Astrocyte (in vitro differentiated cells and primary cell): ENCODE measurements at regions not wholly inside any gene's neighbourhood (a gene's known extent, or its start where the extent isn't known, plus 50 kb on each side); places are given as distances from the start of the nearest gene placed in this dataset.
A peak's percentile ranks its signal among the peaks of the same experiment; 100 is the strongest.

Experiments used
- DNase-seq: peaks from one replicate; pipeline ENCODE4 v3.0.0-alpha.2; 2010; ENCODE audit warnings: low read depth
- FAIRE-seq: peaks from 2 replicates; lab custom pipeline; 2011; peaks lifted over from hg19 to GRCh38; lab: Jason Lieb, UNC
- H2AFZ ChIP-seq: 2 replicates; pipeline ENCODE4 v1.6.0; 2012; ENCODE audit warnings: low read depth, low read length, inconsistent platforms
- H3K27ac ChIP-seq: 2 replicates; pipeline ENCODE4 v1.5.1; 2011; ENCODE audit warnings: low read depth, low read length, inconsistent platforms
- H3K27me3 ChIP-seq: 2 replicates; pipeline ENCODE4 v1.6.0; 2011; ENCODE audit warnings: low read length, inconsistent platforms; ENCODE audit not compliant: insufficient read depth
- H3K36me3 ChIP-seq: 2 replicates; pipeline ENCODE4 v1.5.1; 2011; ENCODE audit warnings: low read length, inconsistent platforms; ENCODE audit not compliant: insufficient read depth
- H3K4me1 ChIP-seq: 2 replicates; pipeline ENCODE4 v1.5.1; 2011; ENCODE audit warnings: low read length, inconsistent platforms; ENCODE audit not compliant: insufficient read depth
- H3K4me2 ChIP-seq: 2 replicates; pipeline ENCODE4 v1.6.0; 2012; ENCODE audit warnings: low read length, inconsistent platforms
- H3K4me3 ChIP-seq: 2 replicates; pipeline ENCODE4 v1.5.1; 2011; ENCODE audit warnings: low read depth, mild to moderate bottlenecking, low read length, inconsistent platforms; ENCODE audit not compliant: insufficient read depth
- H3K79me2 ChIP-seq: 2 replicates; pipeline ENCODE4 v1.6.0; 2012; ENCODE audit warnings: mild to moderate bottlenecking, low read length, inconsistent platforms; ENCODE audit not compliant: insufficient read depth
- H3K9ac ChIP-seq: 2 replicates; pipeline ENCODE4 v1.6.0; 2012; ENCODE audit warnings: mild to moderate bottlenecking, low read length, inconsistent platforms
- H3K9me3 ChIP-seq: 2 replicates; pipeline ENCODE4 v1.5.1; 2012; ENCODE audit warnings: low read depth, mild to moderate bottlenecking, low read length, inconsistent platforms; ENCODE audit not compliant: insufficient read depth
- H4K20me1 ChIP-seq: 2 replicates; pipeline ENCODE4 v1.6.0; 2012; ENCODE audit warnings: low read length, inconsistent platforms; ENCODE audit not compliant: insufficient read depth
- H3K27ac Mint-ChIP-seq: one replicate; pipeline ENCODE4 v1.8.0; 2021; ENCODE audit warnings: mild to moderate bottlenecking, mixed read lengths; ENCODE audit not compliant: unreplicated experiment
- H3K27me3 Mint-ChIP-seq: one replicate; pipeline ENCODE4 v1.8.0; 2021; ENCODE audit warnings: low read depth, mixed read lengths; ENCODE audit not compliant: unreplicated experiment
- H3K36me3 Mint-ChIP-seq: one replicate; pipeline ENCODE4 v1.8.0; 2021; ENCODE audit warnings: low read depth, mixed read lengths; ENCODE audit not compliant: unreplicated experiment
- H3K4me1 Mint-ChIP-seq: one replicate; pipeline ENCODE4 v1.8.0; 2021; ENCODE audit warnings: low read depth, mixed read lengths; ENCODE audit not compliant: unreplicated experiment
- H3K4me3 Mint-ChIP-seq: one replicate; pipeline ENCODE4 v1.8.0; 2021; ENCODE audit warnings: mild to moderate bottlenecking, moderate library complexity, mixed read lengths; ENCODE audit not compliant: unreplicated experiment
- H3K9me3 Mint-ChIP-seq: one replicate; pipeline ENCODE4 v1.8.0; 2021; ENCODE audit warnings: mild to moderate bottlenecking, mixed read lengths; ENCODE audit not compliant: unreplicated experiment
- CTCF ChIP-seq: IDR thresholded peaks from 2 replicates; pipeline ENCODE4 v1.5.1; 2011; ENCODE audit warnings: low read depth, mild to moderate bottlenecking, inconsistent platforms, low read length, moderate library complexity; ENCODE audit not compliant: insufficient read depth
- EZH2 ChIP-seq: IDR thresholded peaks from 2 replicates; pipeline ENCODE4 v1.6.1; 2012; ENCODE audit warnings: mild to moderate bottlenecking, low read length, inconsistent platforms; ENCODE audit not compliant: insufficient read depth

GRCh38 chr4:71133491-71133890 is 140.0 kb downstream of the DCK start:
- no peaks in the 10 kb centered on the region for H3K36me3 Mint-ChIP-seq
- no peak for TF ChIP-seq EZH2
- no peak for TF ChIP-seq CTCF

DNA sequence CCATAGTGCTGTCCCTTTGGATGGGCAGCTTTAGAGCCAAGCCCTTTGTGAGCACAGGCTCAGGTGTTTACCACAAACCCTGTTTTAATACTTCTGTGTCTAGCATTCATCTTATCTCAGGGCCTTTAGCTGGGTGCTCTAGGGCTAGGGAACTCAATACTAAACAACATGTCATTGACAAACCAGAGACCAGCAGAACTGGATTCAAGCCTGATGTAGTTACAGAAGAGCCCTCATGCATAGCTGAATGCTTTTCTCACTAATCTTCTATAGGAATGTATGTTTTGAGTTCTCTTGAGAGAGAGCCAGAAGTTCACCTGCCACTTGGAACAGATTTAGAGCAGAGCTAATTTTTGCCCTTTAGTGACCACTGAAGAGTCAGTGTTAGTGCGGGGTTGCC is 142.6 kb downstream of the DCK start:
- H3K4me3 Mint-ChIP-seq = no peak overlapping the region
- FAIRE-seq = no peak
- H3K27ac Mint-ChIP-seq = no peak overlapping the region
- Histone ChIP-seq H3K4me3 (no peak overlapping the region), H2AFZ (no peak overlapping the region), H4K20me1 (no peaks in the 10 kb centered on the region), H3K27me3 (no peaks in the 10 kb centered on the region), H3K36me3 (no peaks in the 10 kb centered on the region), H3K79me2 (no peaks in the 10 kb centered on the region), H3K4me2 (no peak overlapping the region), H3K9ac (no peak overlapping the region), H3K27ac (no peak overlapping the region), H3K9me3 (no peaks in the 10 kb centered on the region), H3K4me1 (peaks cover 12% of the 10 kb centered on the region)
- TF ChIP-seq EZH2 = no peak
- H3K9me3 Mint-ChIP-seq = no peaks in the 10 kb centered on the region
- H3K27me3 Mint-ChIP-seq = no peaks in the 10 kb centered on the region
- DNase-seq = no peak
- peaks cover under 1% of the 10 kb centered on the region for H3K4me1 Mint-ChIP-seq
- H3K36me3 Mint-ChIP-seq = no peaks in the 10 kb centered on the region

More at GRCh38 chr4:71133491-71133890, 140.0 kb downstream of the DCK start:
- no peak overlapping the region for H3K27ac ChIP-seq
- no peaks in the 10 kb centered on the region for H4K20me1 ChIP-seq
- peaks cover 6% of the 10 kb centered on the region for H3K4me1 Mint-ChIP-seq
- no peak overlapping the region for H3K9ac ChIP-seq
- no peaks in the 10 kb centered on the region for H3K27me3 Mint-ChIP-seq
- H3K4me3 ChIP-seq = no peak overlapping the region
- no peaks in the 10 kb centered on the region for H3K9me3 ChIP-seq
- H3K4me2 ChIP-seq = peak overlapping the region; percentile 16
- H3K79me2 ChIP-seq = no peaks in the 10 kb centered on the region
- H2AFZ ChIP-seq = peak overlapping the region; percentile 43
- H3K36me3 ChIP-seq = no peaks in the 10 kb centered on the region
- no peaks in the 10 kb centered on the region for H3K9me3 Mint-ChIP-seq
- no peaks in the 10 kb centered on the region for H3K27me3 ChIP-seq
- DNase-seq = peak; percentile 35
- no peak overlapping the region for H3K4me3 Mint-ChIP-seq
- FAIRE-seq = peak; percentile 5
- peaks cover 19% of the 10 kb centered on the region for H3K4me1 ChIP-seq
- H3K27ac Mint-ChIP-seq = no peak overlapping the region

- Histone ChIP-seq H3K27ac (no peak overlapping the region), H3K79me2 (no peaks in the 10 kb centered on the region), H3K4me1 (peaks cover 4% of the 10 kb centered on the region), H3K27me3 (no peaks in the 10 kb centered on the region), H4K20me1 (no peaks in the 10 kb centered on the region), H3K4me2 (no peak overlapping the region), H3K36me3 (no peaks in the 10 kb centered on the region), H3K9me3 (no peaks in the 10 kb centered on the region), H3K9ac (no peak overlapping the region), H3K4me3 (no peak overlapping the region), H2AFZ (no peak overlapping the region)
- Mint-ChIP-seq H3K4me1 (no peaks in the 10 kb centered on the region), H3K36me3 (no peaks in the 10 kb centered on the region), H3K27ac (no peak overlapping the region), H3K9me3 (no peaks in the 10 kb centered on the region), H3K27me3 (peaks cover 3% of the 10 kb centered on the region), H3K4me3 (no peak overlapping the region)
- FAIRE-seq = no peak
- TF ChIP-seq EZH2 (no peak), CTCF (no peak)
- DNase-seq = no peak
Observed at GRCh38 chr4:71138007-71138615, 144.7 kb downstream of the DCK start.
